Kidney glomerular epithelial cell (primary cell): ENCODE measurements at regions not wholly inside any gene's neighbourhood (a gene's known extent, or its start where the extent isn't known, plus 50 kb on each side); places are given as distances from the start of the nearest gene placed in this dataset.
"Not testable (repeated sequence)": the region's sequence is repeated elsewhere in the genome, so short reads cannot be mapped to it uniquely, and the experiment has no call there.

ENCODE experiments used
- DNase-seq: peaks from one replicate; lab custom pipeline; 2025; lab: John Stamatoyannopoulos, UW

DNA sequence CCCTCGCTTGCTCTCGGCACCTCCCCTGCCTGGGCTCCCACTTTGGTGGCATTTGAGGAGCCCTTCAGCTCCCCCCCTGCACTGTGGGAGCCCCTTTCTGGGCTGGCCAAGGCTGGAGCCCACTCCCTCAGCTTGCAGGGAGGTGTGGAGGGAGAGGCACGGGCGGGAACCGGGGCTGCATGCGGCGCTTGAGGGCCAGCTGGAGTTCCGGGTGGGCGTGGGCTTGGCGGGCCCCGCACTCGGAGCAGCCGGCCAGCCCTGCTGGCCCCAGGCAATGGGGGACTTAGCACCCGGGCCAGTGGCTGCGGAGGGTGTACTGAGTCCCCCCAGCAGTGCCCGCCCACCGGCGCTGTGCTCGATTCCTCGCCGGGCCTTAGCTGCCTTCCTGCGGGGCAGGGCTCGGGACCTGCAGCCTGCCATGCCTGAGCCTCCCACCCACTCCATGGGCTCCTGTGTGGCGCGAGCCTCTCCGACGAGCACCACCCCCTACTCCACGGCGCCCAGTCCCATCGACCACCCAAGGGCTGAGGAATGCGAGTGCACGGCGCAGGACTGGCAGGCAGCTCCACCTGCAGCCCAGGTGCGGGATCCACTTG, 730.0 kb upstream of the SEMA6A start:
- DNase-seq, result not testable (repeated sequence)

DNA sequence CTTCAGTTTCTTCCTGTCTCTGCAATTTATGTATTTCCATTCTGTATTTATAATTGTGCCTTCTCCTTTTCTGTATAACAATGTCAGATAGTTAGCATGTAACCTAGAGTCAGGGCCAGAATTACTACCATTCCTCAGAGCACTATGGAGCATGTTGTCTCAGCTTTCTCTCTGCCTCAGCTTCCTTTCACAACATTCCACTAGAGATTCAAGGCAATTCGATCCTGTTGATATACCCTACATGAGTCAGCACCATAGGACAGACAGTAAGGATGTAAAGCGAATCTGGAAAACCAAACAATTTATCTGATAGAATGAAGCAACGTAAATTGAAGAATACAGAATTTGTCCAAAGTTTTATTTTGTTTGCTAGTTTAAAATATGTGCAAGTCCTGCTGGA, 728.3 kb upstream of the SEMA6A start:
- no peak for DNase-seq

DNA sequence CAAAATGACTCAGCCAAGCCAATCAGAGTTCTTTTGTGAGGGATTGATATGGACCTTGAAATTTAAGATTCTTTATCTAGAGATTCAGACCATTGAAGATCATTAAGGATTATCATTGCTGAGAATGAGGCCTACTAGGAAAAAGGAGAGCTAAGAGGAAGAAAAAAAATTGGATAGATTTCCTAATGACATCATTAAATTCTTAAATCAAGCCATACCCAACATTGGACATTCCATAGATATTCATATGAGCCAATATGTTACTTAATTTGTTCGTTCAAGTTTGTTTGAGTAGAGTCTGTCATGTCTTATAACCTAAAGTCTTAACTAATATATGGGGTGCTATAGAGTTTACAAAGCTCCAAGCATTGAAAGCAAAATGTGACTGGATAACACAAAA, 727.9 kb upstream of the SEMA6A start:
- DNase-seq, result no peak

DNA sequence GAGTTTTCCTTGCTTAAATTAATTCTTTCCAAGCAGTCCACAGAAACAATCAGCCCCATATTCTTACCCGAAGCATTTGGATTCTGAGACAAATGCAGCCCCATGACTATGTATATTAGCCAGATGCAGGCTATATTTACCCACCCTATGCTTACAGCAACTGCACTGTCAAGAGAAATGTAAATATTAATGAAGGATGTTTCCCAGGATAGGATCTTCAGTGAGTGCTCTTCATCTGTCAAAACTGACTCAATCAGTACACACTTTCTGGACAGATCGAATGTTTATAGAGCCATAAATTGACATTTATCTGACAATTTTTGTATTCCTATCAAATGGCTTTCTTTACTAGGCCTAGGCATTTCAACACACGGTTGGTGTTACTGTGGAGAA, 725.3 kb upstream of the SEMA6A start:
- DNase-seq, result no peak

DNA sequence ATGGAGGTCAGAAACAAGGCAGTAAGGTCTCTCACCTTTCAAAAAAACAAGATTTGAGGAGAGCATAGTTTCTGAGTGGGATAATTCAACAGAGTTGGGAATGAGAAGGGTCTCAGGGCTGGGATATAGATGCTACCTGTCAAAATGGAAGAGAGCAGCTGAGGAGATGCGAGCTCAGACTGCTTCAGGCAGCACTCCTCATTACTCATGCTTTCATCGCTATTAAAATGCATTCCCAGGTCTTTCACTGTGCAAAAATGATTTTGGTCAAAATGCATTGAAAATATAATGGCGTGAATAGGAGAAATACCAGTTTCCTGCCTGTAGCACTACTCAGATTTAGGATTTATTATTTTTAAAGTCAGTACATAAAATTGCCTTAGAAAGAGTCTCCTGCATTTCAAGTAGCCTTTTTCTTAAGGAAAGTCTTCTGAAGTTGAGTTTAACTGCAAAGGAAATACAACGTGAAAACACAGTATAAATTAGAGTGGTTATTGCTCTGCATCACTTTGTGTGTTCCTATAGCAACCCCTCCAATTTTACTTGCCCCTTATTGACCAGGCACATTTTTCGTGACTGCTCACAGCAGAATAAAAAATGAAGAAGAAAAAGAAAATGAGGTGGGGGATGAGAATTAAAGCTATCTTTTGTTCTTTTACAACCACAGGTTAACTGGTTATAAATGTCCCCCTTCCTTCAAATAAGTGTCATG, 724.8 kb upstream of the SEMA6A start:
- no peak for DNase-seq

DNA sequence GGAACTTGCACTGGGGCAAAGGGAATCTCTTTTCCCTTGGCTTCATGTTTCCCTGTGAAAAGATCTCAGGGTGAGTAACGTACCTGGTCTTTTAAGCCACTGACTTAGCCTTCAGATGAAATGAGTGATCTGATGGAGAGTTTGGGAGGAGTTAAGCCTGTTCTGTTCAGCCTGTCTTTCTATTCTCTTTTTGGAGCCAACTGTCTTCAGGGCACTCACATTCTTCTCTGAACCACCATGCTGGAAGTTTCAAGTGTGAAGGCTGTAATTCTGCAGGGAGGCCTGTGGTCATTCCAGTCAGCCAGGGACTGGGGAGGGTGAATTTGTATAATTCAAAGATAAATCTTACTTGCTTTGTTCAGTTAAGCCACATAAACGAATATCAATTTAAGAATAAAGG, 722.2 kb upstream of the SEMA6A start:
- no peak for DNase-seq

DNA sequence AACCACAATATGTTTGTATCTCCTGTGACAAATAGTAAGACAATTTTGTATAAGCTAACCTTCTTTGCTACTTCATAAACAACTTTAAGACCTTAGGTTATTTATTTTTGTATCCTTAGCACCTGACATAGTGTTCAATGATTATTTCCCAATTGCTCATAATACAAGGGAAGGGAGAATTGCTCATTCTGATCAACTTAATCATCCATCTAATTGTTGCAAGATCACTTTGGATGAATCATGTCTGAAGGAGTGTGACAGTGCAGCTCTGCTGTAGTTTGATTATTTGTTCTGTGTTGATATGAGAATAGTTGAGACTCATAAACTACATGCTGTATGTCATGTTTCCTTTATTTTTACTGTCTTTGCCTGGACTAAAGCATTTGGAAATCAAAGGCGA, 721.3 kb upstream of the SEMA6A start:
- DNase-seq, result peak; percentile 10

DNA sequence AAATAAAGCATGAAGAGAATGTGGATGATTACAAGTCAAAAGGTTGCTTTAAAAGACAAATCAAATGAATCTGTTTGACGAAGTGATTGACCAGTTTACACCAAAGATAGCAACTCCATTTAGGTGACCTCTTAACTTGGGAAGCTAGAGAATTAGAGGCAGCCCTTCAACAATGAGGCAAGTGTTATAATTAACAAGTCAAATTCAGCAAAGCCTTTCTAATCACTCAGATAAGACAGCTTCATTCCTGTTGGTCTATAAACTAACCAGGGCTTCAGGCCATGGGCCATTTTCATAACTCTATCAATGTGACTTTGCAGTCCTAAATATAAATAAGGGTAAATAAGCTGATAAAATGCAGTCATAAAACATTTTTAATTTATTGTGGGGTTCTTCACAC, 712.2 kb upstream of the SEMA6A start:
- no peak for DNase-seq

DNA sequence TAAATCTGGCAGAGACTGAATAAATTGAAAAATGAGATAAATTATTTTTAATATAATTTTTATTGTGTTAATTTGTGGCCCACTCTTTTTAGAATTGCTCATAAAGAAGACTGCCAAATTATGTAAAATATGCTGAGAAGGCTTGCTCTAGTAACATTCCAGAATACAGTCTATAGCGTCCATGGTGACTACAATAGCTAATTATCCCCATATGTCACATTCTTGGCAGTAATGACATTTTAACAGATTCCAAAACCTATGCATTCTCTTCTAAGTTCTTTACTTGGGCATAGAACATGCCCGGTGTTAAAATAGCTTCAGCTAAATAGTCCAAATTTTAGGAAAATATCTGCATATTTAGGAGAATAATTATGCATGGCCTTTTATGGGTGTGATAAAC, 697.0 kb upstream of the SEMA6A start:
- no peak for DNase-seq

DNA sequence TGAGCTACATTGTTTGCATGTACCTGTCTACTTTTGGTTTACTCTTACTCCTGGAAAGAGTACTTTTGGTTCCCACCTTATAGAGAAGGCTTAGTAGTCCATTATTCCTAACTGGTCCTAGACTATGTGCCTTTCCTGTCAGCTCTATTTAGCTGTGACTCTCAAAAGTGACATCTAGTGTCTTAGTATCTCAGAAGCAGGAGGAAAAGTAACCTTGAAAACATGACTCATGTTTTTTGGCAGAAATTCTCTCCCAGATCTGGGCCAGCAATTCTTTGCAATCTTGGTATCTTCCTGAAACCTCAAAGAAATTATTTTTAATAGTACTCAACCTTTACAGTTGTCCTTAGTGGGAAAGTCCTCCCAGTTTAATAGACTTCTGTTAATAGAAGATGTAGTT, 691.7 kb upstream of the SEMA6A start:
- DNase-seq, result peak; percentile 27

DNA sequence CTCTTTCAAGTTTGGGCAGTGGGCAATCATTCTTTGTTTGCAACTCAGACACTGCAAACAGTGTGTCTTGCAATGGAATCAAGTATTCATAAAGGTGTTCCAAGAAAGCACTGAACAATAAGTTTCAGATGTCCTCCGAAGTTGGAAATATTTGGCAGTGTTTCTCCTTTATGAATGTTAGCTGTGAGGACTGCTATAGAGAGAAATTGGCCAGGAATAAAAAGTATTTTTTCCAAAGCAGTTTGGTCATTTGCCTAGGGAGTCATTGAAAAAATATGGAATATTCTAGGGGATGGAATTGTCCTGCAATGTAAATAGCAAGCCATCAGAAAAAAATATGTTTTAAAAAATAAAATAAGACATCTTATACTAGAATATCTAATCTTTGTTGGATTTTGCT, 688.6 kb upstream of the SEMA6A start:
- DNase-seq, result no peak

DNA sequence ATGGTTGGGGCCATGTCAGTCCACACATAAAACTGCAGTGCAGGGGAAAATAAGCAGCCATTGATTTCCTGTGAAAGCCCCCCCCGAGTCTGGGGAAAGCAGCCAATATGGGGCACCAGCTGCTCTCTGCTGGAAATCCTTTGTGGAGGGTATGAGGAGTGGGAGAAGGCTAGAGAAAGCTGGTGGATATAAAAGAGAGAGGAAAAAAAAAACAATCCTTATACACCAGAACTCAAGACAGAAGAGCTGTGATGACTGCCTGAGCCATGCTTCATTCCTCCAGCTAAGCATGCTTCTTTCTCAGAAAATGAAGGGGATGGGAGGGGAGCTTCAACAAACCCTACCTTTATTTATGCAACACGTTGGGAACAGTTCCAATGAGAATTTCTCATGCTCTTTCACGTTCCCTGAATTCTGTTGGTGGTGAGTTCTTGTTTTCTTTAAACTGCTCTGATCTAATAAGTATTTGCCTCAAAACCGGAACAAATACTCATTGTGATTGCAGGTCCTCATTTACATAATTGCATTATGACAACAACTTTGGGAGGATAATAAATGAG, 688.0 kb upstream of the SEMA6A start:
- no peak for DNase-seq

DNA sequence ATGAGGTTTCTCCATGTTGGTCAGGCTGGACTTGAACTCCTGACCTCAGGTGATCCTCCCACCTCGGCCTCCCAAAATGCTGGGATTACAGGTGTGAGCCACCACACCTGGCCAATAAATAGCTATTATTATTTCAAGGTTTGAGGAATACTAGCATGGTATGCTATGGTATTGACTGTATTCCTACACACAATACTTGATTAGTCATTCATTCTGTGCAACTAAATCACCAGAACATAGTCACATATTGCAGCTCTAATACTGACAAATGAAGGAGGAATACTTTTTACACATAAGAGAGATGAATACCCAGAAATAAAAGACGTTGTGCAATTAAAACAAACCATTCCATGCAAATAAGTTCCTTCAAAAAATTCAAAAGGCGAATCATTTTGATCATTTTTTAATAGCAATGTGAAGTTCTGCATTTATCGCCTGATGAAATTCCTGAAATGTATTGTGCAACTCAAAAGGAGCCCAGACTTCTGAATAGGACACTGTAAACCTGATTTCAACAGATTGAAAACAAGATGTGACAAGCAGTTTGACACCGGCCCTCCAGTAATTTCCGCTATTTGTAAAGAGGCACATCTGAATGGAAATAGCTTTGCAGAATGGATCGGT, 687.4 kb upstream of the SEMA6A start:
- DNase-seq, result no peak

DNA sequence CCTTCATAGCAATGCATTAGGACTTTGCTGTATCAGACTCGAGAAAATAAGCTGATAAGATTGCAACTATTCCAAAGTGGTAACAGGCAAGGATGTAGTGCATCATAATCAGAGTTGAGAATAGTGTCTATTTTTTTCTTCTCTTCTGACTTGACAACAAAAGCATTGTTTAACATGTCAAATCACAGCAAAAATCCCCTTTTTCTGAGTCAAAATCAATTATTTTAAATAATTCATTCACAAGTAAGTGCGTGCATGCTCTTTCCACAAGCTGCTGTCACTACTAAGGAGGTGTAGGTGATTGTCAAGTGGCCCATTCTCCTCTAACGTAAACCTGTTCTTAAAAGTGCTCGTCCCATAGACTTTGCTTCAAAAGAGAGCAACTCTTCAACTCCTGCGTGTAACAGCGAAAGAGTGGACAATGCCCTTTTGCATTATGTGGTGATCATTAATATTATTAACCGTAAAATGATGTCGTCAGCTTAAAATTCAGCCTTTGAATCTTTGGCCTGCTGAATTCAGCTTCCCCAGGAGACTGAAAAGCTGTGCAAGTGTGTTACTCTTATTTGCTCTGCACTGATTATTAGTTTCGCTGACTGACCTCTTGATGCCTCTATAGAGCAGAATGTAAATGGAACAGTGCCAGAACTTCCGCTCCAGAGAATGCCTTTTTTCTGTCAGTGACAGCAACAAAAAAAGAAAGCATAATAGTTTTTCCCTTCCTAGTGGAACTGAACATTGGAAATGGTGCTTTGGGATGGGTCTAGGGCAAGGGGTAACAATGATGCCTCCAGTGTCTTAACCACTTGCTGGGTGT, 680.8 kb upstream of the SEMA6A start:
- no peak for DNase-seq

DNA sequence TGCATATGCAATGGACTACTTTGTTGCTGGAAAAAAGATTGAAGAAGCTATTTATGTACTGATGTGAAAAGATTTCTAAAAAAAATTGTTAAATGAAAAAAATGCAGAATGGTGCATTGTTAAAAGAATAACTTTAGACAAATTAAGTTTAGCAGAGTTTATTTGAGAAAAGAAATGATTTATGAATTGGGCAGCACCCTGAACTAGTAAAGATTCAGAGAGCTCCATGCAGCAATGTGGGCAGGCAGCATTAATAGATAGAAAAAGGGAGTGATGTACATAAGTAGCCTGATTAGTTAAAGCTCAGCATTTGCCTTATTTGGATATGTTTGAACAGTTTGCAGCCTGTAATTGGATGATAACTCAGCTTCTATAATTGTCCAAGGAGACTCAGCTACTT, 677.9 kb upstream of the SEMA6A start:
- DNase-seq, result no peak

DNA sequence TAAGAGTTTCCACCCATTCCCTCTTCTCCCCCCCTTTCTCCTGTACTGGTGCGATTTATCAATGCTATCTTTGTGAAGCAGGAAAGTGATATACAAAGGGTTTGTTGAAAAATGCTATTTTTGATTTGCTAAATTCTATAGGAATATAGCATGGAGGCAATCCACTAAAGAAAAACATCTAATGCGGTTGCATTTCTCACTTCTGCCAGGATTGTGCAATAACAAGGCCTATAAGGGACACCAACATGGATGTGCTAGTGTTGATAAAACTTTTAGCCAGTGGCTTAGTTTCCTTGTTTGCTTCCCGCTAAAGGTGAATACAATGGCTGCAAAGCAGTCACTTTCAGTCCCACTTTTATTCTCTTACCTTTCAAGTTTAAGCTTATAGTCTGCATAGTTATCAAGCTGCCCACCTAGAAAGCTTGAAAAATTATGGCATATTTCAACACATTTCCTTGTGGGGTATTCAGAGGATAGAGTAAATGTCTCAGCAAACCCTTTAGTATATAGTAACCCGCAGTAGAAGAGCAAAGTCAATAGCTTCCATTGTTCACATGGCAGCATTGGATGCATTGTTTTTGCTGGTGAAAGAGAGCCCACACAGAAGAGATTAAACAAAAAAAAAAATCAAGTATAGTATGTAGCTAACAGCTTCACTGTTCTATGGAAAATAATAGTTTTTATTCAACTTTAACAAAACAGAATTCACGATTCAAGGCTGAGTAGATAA, 674.6 kb upstream of the SEMA6A start:
- DNase-seq, result no peak

DNA sequence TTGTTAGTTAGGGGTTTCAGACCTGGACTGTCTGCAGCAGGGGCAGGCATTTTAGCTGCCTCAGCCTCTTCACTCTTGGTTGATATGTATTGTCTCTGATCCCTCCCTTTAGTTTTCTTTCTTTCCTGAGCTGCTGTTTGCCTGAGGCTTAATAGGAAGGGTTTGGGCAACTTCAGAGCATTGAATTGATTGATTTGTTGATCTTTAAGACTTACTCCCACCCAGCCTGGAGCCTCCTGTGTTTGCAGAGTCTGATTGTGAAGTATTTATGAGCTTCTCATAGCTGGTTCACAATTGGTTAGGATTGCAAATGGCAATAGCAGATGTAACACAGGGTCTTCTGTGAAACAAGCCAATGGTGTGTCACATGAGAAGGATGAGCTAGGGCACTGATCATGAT, 671.8 kb upstream of the SEMA6A start:
- DNase-seq, result no peak

DNA sequence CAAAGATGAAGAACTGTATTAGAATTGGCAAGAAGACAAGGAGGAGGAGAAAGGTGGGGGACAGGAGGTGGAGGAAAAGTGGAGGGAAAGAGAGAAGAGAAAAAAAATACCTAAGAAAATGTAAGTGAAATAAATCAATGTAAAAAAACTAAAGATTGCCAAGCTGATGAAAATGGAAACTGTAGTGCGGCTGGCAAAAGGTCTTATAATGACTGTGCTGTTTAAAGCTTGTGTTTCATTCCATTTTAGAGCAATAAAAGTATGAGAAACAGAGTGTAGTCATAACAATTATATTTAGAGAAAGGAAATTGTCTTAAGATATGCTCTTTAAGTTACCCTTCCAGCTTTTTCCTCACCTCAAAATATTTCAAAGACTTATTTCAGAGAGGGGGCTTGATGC, 670.5 kb upstream of the SEMA6A start:
- no peak for DNase-seq

DNA sequence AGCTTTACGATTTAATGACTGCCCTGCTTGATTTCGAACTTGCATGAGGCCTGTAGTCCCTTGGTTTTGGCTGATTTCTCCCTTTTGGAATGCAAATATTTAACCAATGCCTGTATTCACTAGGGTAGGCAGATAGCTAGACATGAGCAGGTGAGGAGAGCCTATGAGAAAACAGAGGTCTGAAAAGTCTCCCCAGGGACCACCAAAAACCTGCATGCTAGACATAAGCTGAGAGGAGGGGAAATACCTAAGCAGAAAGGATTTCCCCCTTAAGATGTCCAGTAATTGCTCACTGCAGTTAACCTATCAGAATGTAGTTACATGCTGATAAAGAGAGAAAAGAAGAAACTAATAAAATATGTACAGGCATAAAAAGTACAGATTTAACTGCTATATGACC, 667.4 kb upstream of the SEMA6A start:
- no peak for DNase-seq

DNA sequence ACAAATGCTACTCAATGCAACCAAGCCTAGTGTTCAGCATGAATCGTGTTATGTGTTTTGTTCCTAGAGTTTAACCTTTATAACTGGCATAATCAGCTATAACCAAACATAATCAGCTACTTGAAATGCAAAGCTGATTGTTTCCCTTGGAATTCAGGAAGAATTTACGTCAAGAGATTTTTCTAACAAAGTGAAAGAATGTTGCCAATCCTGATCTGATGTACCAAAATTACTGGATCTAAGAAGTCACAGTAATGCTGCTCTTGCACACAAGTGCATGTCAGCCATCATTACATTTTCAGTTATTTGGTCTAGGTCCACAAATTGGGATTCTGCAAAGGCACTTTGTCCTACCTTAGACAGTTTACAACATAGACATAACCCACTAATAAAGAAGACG, 662.3 kb upstream of the SEMA6A start:
- no peak for DNase-seq

DNA sequence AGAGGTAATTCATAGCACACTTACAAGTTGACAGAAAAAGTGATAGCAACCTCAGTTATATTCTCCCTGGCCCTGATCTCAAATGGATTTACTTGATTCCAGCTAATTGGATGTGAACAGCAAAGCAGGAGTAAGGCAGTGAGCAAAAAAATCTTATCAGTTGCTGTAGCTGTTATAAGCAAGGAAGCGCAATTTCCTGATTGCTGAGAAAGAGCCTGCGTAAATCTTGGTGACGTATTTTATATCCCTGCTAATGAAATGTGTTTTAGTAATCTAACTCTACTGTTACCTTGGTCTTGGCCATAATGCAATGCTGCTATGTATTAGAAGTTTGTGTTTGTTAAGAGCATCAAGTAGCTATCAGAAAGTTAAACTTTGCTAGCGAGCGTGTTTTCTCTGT, 661.2 kb upstream of the SEMA6A start:
- no peak for DNase-seq

DNA sequence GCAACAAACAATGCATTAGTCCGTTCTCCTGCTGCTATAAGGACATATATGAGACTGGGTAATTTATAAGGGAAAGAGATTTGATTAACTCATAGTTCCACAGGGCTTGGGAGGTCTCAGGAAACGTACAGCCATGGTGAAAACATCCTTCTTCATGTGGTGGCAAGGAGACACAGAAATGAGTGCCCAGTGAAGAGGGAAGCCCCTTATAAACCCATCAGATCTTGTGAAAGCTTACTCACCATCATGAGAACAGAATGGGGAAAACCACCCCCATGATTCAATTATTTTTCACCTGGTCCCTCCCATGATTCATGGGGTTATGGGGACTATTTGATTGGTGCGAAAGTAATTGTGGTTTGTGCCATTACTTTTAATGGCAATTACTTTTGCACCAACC, 655.8 kb upstream of the SEMA6A start:
- no peak for DNase-seq
